Osteoblast (primary cell): ENCODE measurements at regions not wholly inside any gene's neighbourhood (a gene's known extent, or its start where the extent isn't known, plus 50 kb on each side); places are given as distances from the start of the nearest gene placed in this dataset.
A peak's percentile ranks its signal among the peaks of the same experiment; 100 is the strongest.

ENCODE experiments used
- DNase-seq: peaks from one replicate; pipeline ENCODE4 v3.0.0; 2011; ENCODE audit warnings: low spot score, mixed read lengths; ENCODE audit not compliant: insufficient read length; ENCODE audit errors: missing footprints
- H2AFZ ChIP-seq: 2 replicates; pipeline ENCODE4 v1.6.0; 2011; ENCODE audit warnings: mild to moderate bottlenecking, low read length
- H3K27ac ChIP-seq: 2 replicates; pipeline ENCODE4 v1.5.1; 2011; ENCODE audit warnings: mild to moderate bottlenecking, low read depth, low read length, moderate library complexity
- H3K27me3 ChIP-seq: 2 replicates; pipeline ENCODE4 v1.6.0; 2012; ENCODE audit warnings: mild to moderate bottlenecking, control low read depth, inconsistent platforms, low read length, moderate library complexity; ENCODE audit not compliant: insufficient read depth
- H3K36me3 ChIP-seq: 2 replicates; pipeline ENCODE4 v1.5.1; 2011; ENCODE audit warnings: mild to moderate bottlenecking, low read length, control low read depth, moderate library complexity; ENCODE audit not compliant: insufficient read depth
- H3K4me1 ChIP-seq: 2 replicates; pipeline ENCODE4 v1.5.1; 2011; ENCODE audit warnings: mild to moderate bottlenecking, low read length, control low read depth, moderate library complexity; ENCODE audit not compliant: insufficient read depth
- H3K4me2 ChIP-seq: 2 replicates; pipeline ENCODE4 v1.6.0; 2011; ENCODE audit warnings: mild to moderate bottlenecking, low read length; ENCODE audit not compliant: insufficient read depth
- H3K4me3 ChIP-seq: fragments of 200-600 bp; sonication (generic); 3 replicates; pipeline ENCODE4 v1.5.1; 2012; ENCODE audit warnings: mild to moderate bottlenecking, low read length, inconsistent platforms; ENCODE audit not compliant: insufficient read depth
- H3K79me2 ChIP-seq: 2 replicates; pipeline ENCODE4 v1.6.0; 2012; ENCODE audit warnings: mild to moderate bottlenecking, low read length, control low read depth, inconsistent platforms; ENCODE audit not compliant: insufficient read depth
- H3K9me3 ChIP-seq: 2 replicates; pipeline ENCODE4 v1.5.1; 2011; ENCODE audit warnings: low read depth, low read length, control low read depth
- H4K20me1 ChIP-seq: 2 replicates; pipeline ENCODE4 v1.6.0; 2012; ENCODE audit warnings: mild to moderate bottlenecking, low read length, control low read depth; ENCODE audit not compliant: insufficient read depth
- CTCF ChIP-seq: IDR thresholded peaks from 2 replicates; pipeline ENCODE4 v1.5.1; 2011; ENCODE audit warnings: mild to moderate bottlenecking, low read depth, low read length, moderate library complexity; ENCODE audit errors: extremely low read depth

DNA sequence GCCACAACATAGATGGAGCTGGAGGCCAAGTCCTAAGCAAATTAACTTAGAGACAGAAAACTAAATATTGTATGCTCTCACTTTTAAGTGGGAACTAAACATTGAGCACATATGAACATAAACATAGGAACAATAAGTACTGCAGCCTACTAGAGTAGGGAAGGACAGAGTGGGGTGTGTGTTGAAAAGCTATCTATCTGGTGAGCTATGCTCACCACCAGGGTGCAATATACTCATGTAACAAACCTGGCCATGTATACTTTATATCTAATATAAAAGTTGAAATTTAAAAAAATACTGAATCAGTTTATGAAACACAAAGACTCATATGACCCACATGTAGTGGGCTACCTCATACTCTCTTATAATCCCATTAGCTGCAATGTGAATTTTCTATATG, 1305.0 kb downstream of the LRFN5 start:
- Histone ChIP-seq H3K27me3 (no peaks in the 10 kb centered on the region), H3K27ac (no peak overlapping the region), H3K4me3 (no peak overlapping the region), H3K9me3 (no peaks in the 10 kb centered on the region), H3K4me2 (no peak overlapping the region), H3K4me1 (no peaks in the 10 kb centered on the region), H4K20me1 (no peaks in the 10 kb centered on the region), H2AFZ (no peak overlapping the region), H3K79me2 (no peaks in the 10 kb centered on the region), H3K36me3 (no peaks in the 10 kb centered on the region)
- peak; percentile 10 for TF ChIP-seq CTCF
- no peak for DNase-seq

- Histone ChIP-seq H2AFZ (no peak overlapping the region), H3K27me3 (no peaks in the 10 kb centered on the region), H3K27ac (no peak overlapping the region), H3K9me3 (no peaks in the 10 kb centered on the region), H4K20me1 (no peaks in the 10 kb centered on the region), H3K36me3 (no peaks in the 10 kb centered on the region), H3K79me2 (no peaks in the 10 kb centered on the region), H3K4me2 (no peak overlapping the region), H3K4me1 (no peaks in the 10 kb centered on the region), H3K4me3 (no peak overlapping the region)
- no peak for TF ChIP-seq CTCF
- no peak for DNase-seq
These were observed 1303.0 kb downstream of the LRFN5 start for GRCh38 chr14:42909659-42910058.

- no peak for DNase-seq
- H3K4me1 ChIP-seq, result no peaks in the 10 kb centered on the region
- H2AFZ ChIP-seq, result no peak overlapping the region
- no peak overlapping the region for H3K4me2 ChIP-seq
- H4K20me1 ChIP-seq, result no peaks in the 10 kb centered on the region
- no peaks in the 10 kb centered on the region for H3K36me3 ChIP-seq
- no peaks in the 10 kb centered on the region for H3K27me3 ChIP-seq
- H3K27ac ChIP-seq, result no peak overlapping the region
- no peak overlapping the region for H3K4me3 ChIP-seq
- no peaks in the 10 kb centered on the region for H3K9me3 ChIP-seq
- no peak for TF ChIP-seq CTCF
- H3K79me2 ChIP-seq, result no peaks in the 10 kb centered on the region
These were observed 1286.5 kb downstream of the LRFN5 start for GRCh38 chr14:42893183-42893582.

DNA sequence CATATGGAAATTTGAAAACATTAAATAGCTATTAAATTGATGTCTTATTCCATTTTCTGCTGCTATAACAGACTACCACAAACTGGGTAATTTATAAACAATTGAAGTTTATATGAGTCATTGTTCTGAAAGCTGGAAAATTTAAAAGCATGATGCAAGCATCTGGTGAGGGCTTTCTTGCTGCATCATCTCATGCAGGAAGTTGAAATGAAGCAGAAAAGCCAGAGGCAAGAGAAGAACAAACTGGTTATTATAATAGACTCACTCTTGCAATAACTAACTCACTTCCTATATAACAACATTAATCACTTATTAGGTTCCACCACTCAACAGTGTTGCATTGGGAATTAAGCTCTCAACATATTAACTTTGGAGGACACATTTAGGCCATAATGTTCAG, 1277.4 kb downstream of the LRFN5 start:
- DNase-seq, result no peak
- no peaks in the 10 kb centered on the region for H3K4me1 ChIP-seq
- H3K27me3 ChIP-seq, result no peaks in the 10 kb centered on the region
- no peaks in the 10 kb centered on the region for H3K9me3 ChIP-seq
- no peaks in the 10 kb centered on the region for H3K79me2 ChIP-seq
- H3K4me3 ChIP-seq, result no peak overlapping the region
- peak overlapping the region; percentile 70 for H2AFZ ChIP-seq
- no peak overlapping the region for H3K4me2 ChIP-seq
- H4K20me1 ChIP-seq, result no peaks in the 10 kb centered on the region
- H3K36me3 ChIP-seq, result no peaks in the 10 kb centered on the region
- H3K27ac ChIP-seq, result peak overlapping the region; percentile 17
- no peak for TF ChIP-seq CTCF
